ENCODE measurements at regions not wholly inside any gene's neighbourhood (a gene's known extent, or its start where the extent isn't known, plus 50 kb on each side); places are given as distances from the start of the nearest gene placed in this dataset.

- H4K20me1 ChIP-seq (ENCODE audit: control insufficient read depth, insufficient read depth, insufficient read length), result no peaks in the 10 kb centered on the region
- no peak overlapping the region for H3K14ac ChIP-seq (ENCODE audit: insufficient read depth, low read length)
- no peak overlapping the region for H3K18ac ChIP-seq (ENCODE audit: insufficient read length, low read depth, low read length)
- no peak overlapping the region for H2BK5ac ChIP-seq (ENCODE audit: insufficient read length, low read length)
- H3K9ac ChIP-seq (ENCODE audit: extremely low read depth, insufficient read length, low read length), result no peak overlapping the region
- H2AK5ac ChIP-seq (ENCODE audit: insufficient read length, low read length), result no peak overlapping the region
- no peak overlapping the region for H2AFZ ChIP-seq (ENCODE audit: low read length)
- H3K79me2 ChIP-seq (ENCODE audit: insufficient read depth, low read length), result no peaks in the 10 kb centered on the region
- peak; percentile 90 for TF ChIP-seq CTCF (conservative IDR thresholded peaks at IDR 0.05)
- no peak overlapping the region for H2BK120ac ChIP-seq (ENCODE audit: low read depth, low read length, poor library complexity, severe bottlenecking)
- H3K23ac ChIP-seq (ENCODE audit: insufficient read length, low read depth, low read length), result no peak overlapping the region
- no peak overlapping the region for H4K91ac ChIP-seq (ENCODE audit: insufficient read length, low read depth, low read length)
- no peak overlapping the region for H3T11ph ChIP-seq (ENCODE audit: low read length)
- WGBS (ENCODE audit: extremely low coverage, insufficient read length, low lambda C conversion rate), result no CpG with 5 or more reads among the region's 2 CpGs
- no peak overlapping the region for H4K8ac ChIP-seq (replicated peaks; ENCODE audit: insufficient read length, low read depth, low read length)
- no peak overlapping the region for H3K27ac ChIP-seq (ENCODE audit: insufficient read length, low read depth, low read length)
- no peak overlapping the region for H3K56ac ChIP-seq (ENCODE audit: insufficient read length, low read depth, low read length)
- H3K27me3 ChIP-seq (ENCODE audit: insufficient read depth, low read length), result no peaks in the 10 kb centered on the region
- 0 out of 2 replicates have a peak, but pooled peaks cover 3% of the 10 kb centered on the region for H3K4me1 ChIP-seq (ENCODE audit: insufficient read depth, low read length)
- H3K27me3 Mint-ChIP-seq (ENCODE audit: low read depth), result no peaks in the 10 kb centered on the region; the same call in 1 of the 2 replicates
- H2BK20ac ChIP-seq (ENCODE audit: low read depth, low read length, poor library complexity, severe bottlenecking), result no peak overlapping the region
- H2BK15ac ChIP-seq (ENCODE audit: low read depth, low read length), result no peak overlapping the region
- H3K23me2 ChIP-seq (ENCODE audit: insufficient read length, low read depth, low read length, poor library complexity, severe bottlenecking), result no peaks in the 10 kb centered on the region
- no peak overlapping the region for H3K4me2 ChIP-seq (ENCODE audit: insufficient read depth, insufficient read length, low read length)
- peaks cover 3 to 5% of the 10 kb centered on the region in 2 experiments for H3K9me3 Mint-ChIP-seq
- H3K36me3 Mint-ChIP-seq (ENCODE audit: insufficient read depth in 1 of 3, low read depth in 3 of 3), result peaks cover 2 to 27% (median 27%) of the 10 kb centered on the region in 3 experiments; a peak in 5 of 7 replicates
- H3K79me1 ChIP-seq (ENCODE audit: insufficient read depth, low read depth, low read length, poor library complexity, severe bottlenecking), result no peaks in the 10 kb centered on the region
- no peak overlapping the region for H2BK12ac ChIP-seq (ENCODE audit: insufficient read length, low read depth, low read length)
- no peak overlapping the region for H3K4me3 Mint-ChIP-seq
- no peak overlapping the region for H4K5ac ChIP-seq (ENCODE audit: insufficient read length, low read depth, low read length)
- H3K4me1 Mint-ChIP-seq, result peaks cover 22 to 26% of the 10 kb centered on the region in 2 experiments
- DNase-seq, result peak; percentile 61
- no peak overlapping the region for H3K27ac Mint-ChIP-seq
- H3K4ac ChIP-seq (ENCODE audit: low read depth, low read length), result no peak overlapping the region
- H3K9me3 ChIP-seq (ENCODE audit: control insufficient read depth, low read depth, low read length), result no peaks in the 10 kb centered on the region
Observed at GRCh38 chr7:35906191-35906908, 105.5 kb downstream of the SEPTIN7 start.
